ENCODE measurements at regions not wholly inside any gene's neighbourhood (a gene's known extent, or its start where the extent isn't known, plus 50 kb on each side); places are given as distances from the start of the nearest gene placed in this dataset.

DNA sequence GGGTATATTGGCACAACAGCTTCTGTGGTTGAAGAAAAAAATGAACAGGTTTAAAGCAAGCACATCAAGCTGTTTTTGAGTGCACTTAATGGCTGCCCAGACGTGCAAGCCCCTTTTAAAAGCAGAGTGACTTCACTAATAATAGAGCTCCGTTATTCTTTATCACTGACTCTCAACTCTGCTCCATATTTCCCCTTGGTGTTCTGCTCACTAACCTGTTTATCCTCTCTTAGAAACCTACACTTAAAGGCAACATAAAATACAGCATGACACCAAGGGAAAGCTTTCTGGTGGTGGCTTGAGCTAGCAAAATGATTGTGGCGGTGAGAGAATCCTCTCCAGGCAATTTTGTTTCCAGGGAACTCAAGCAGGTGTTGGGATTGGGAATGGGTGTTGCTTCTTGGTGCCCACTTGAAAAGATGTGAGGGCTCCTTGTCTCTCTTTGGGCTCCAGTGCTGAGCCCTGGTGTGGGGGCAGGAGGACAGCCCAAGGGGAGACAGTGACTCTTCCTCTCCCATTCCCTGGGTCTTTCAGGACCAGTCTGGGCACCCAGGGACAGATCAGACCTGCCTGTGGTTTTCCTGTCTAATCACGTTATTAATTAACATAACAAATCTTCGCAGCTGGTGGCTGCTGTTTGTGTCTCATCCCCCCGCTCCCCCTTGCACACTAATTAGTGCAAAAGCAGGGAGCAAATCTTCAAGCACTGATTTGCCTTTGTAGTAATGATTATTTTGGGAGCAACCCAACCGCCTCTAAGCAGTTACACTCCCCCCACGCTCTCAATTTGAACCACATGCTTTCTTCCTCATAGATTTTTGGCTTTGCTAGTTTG lies 289.4 kb upstream of the CXCR4 start:
- Histone ChIP-seq H3K27ac (ENCODE audit: low read depth, low read length) (no peak overlapping the region), H3K27me3 (ENCODE audit: insufficient read depth, low read length) (no peaks in the 10 kb centered on the region), H3K4me1 (ENCODE audit: insufficient read depth, low read length) (peaks cover 16% of the 10 kb centered on the region), H3K36me3 (ENCODE audit: insufficient read depth, low read length) (no peaks in the 10 kb centered on the region), H3K9ac (ENCODE audit: low read depth, low read length) (no peak overlapping the region), H3K9me3 (ENCODE audit: insufficient read depth, low read depth, low read length) (no peaks in the 10 kb centered on the region), H3K4me3 (ENCODE audit: low read length) (no peak overlapping the region)
- WGBS: 58% methylated on average over 6 of the region's 8 CpGs

DNA sequence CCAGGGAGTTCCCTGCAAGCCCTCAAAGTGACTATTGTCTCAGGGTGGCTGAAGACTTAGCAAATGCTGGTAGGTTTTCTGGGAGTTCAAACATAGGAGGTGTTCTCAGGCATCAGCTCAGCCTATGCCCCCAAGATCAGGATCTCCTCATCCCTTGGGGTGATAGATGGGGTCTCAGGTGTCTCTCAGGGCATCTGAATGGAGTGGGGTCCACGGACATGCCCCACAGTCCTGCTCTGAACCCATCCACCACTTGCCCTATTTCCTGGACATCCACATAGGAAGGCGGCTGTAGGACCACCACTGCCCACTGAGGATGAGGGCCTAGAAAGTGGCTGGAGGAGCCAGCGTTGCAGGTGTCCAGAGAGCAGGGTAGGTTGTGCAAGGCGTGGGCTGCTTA lies 287.0 kb upstream of the CXCR4 start:
- no peaks in the 10 kb centered on the region for H3K27me3 ChIP-seq (ENCODE audit: insufficient read depth, low read length)
- H3K9me3 ChIP-seq (ENCODE audit: insufficient read depth, low read depth, low read length): no peaks in the 10 kb centered on the region
- 91% methylated on average over 4 of the region's 4 CpGs for WGBS
- H3K4me1 ChIP-seq (ENCODE audit: insufficient read depth, low read length): peaks cover 16% of the 10 kb centered on the region
- H3K36me3 ChIP-seq (ENCODE audit: insufficient read depth, low read length): no peaks in the 10 kb centered on the region
- no peak overlapping the region for H3K9ac ChIP-seq (ENCODE audit: low read depth, low read length)
- H3K4me3 ChIP-seq (ENCODE audit: low read length): no peak overlapping the region
- H3K27ac ChIP-seq (ENCODE audit: low read depth, low read length): no peak overlapping the region

DNA sequence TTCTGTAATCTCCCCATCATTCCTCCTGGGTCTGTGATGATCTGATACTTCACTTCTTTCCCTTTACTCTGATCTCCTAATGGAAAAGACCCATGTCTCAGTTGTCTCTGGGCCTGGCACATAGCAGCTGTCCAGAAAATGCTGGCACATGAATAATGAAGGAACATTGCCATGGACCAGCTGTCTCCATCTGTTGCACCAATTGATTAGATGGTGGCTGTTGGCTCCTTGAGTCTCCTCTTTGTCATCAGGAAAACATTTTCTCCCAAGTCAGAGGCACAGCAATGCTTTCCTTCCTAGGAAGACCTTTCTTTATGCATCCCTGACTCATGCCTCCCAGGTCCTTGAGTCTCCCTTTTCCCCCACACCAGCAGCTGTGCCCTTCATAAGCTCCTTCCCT lies 286.2 kb upstream of the CXCR4 start:
- Histone ChIP-seq H3K9ac (ENCODE audit: low read depth, low read length) (no peak overlapping the region), H3K27me3 (ENCODE audit: insufficient read depth, low read length) (no peaks in the 10 kb centered on the region), H3K36me3 (ENCODE audit: insufficient read depth, low read length) (no peaks in the 10 kb centered on the region), H3K27ac (ENCODE audit: low read depth, low read length) (no peak overlapping the region), H3K9me3 (ENCODE audit: insufficient read depth, low read depth, low read length) (no peaks in the 10 kb centered on the region), H3K4me1 (ENCODE audit: insufficient read depth, low read length) (peaks cover 16% of the 10 kb centered on the region), H3K4me3 (ENCODE audit: low read length) (no peak overlapping the region)

DNA sequence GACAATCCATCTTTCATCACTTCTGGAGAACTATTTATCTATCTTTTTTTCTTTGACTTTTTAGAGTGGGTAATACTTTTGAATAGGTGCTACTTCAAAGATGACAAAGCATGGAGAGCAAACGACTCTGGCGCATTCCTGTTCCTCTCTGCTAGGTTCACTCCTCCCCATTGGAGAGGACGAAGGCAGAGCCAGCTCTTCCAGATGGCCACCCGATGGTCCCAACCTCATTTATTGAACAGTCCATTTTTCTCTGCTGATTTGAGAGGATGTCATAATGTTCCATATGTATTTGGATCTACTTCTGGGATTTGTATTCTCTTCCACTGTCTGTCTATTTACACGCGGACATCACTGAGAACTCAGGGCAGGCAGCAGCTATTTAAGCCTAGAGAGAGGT lies 284.3 kb upstream of the CXCR4 start:
- 92% methylated on average over 6 of the region's 6 CpGs for WGBS
- Histone ChIP-seq H3K9ac (ENCODE audit: low read depth, low read length) (no peak overlapping the region), H3K27me3 (ENCODE audit: insufficient read depth, low read length) (no peaks in the 10 kb centered on the region), H3K4me1 (ENCODE audit: insufficient read depth, low read length) (peaks cover 7% of the 10 kb centered on the region), H3K27ac (ENCODE audit: low read depth, low read length) (no peak overlapping the region), H3K36me3 (ENCODE audit: insufficient read depth, low read length) (no peaks in the 10 kb centered on the region), H3K4me3 (ENCODE audit: low read length) (no peak overlapping the region), H3K9me3 (ENCODE audit: insufficient read depth, low read depth, low read length) (no peaks in the 10 kb centered on the region)

DNA sequence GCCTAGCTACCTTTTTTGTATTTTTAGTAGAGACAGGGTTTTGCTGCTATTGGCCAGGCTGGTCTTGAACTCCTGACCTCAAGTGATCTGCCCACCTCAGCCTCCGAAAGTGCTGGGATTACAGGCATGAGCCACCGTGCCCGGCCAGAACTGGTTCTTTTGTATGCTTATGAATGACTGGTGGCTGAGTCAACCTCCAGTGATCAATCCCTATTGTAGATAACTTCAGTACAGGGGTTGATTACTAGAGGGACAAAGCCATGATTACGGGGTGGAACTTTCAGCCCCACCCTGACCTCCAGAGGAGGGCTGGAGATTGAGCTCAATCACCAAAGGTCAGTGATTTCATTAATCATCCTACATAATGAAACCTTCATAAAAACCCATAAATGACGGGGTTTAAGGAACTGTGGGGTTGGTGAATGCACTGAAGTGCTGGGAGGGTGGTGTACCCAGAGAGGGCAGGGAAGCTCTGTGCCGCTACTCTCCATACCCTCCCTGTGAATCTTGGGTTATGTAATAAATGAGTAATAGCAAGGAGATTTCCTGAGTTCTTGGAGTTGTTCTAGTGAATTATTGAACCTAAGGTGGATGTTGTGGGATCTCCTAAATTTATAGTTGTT lies 281.8 kb upstream of the CXCR4 start:
- H3K27ac ChIP-seq (ENCODE audit: low read depth, low read length): no peak overlapping the region
- H3K27me3 ChIP-seq (ENCODE audit: insufficient read depth, low read length): no peaks in the 10 kb centered on the region
- 87% methylated on average over 6 of the region's 6 CpGs for WGBS

DNA sequence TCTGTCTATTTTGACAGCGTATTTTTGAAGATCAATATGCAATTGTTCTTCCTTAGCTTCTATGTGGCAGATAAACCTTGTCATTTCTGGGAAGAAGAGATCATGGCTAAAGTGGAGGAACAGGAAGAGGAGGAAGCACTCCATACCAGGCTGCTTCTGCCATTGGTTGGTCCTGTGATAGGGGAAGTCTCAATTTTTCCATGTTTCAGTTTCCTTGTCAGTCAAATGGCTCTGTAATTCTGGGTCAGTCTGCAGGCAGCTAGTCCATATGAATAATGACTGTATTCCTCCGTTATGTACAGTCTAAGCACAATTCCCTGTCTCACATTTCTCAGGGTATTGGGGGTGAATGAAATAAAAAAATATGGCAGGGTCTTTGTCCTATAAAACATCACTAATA lies 277.6 kb upstream of the CXCR4 start:
- H3K4me1 ChIP-seq (ENCODE audit: insufficient read depth, low read length): no peaks in the 10 kb centered on the region
- 93% methylated on average over 2 of the region's 2 CpGs for WGBS
- no peak overlapping the region for H3K9ac ChIP-seq (ENCODE audit: low read depth, low read length)
- H3K27ac ChIP-seq (ENCODE audit: low read depth, low read length): no peak overlapping the region
- H3K27me3 ChIP-seq (ENCODE audit: insufficient read depth, low read length): no peaks in the 10 kb centered on the region
- H3K9me3 ChIP-seq (ENCODE audit: insufficient read depth, low read depth, low read length): no peaks in the 10 kb centered on the region
- no peaks in the 10 kb centered on the region for H3K36me3 ChIP-seq (ENCODE audit: insufficient read depth, low read length)
- no peak overlapping the region for H3K4me3 ChIP-seq (ENCODE audit: low read length)

More for the DNA sequence above, 281.8 kb upstream of the CXCR4 start:
- no peaks in the 10 kb centered on the region for H3K4me1 ChIP-seq (ENCODE audit: insufficient read depth, low read length)
- H3K36me3 ChIP-seq (ENCODE audit: insufficient read depth, low read length): no peaks in the 10 kb centered on the region
- H3K9ac ChIP-seq (ENCODE audit: low read depth, low read length): no peak overlapping the region
- no peak overlapping the region for H3K4me3 ChIP-seq (ENCODE audit: low read length)
- H3K9me3 ChIP-seq (ENCODE audit: insufficient read depth, low read depth, low read length): no peaks in the 10 kb centered on the region

DNA sequence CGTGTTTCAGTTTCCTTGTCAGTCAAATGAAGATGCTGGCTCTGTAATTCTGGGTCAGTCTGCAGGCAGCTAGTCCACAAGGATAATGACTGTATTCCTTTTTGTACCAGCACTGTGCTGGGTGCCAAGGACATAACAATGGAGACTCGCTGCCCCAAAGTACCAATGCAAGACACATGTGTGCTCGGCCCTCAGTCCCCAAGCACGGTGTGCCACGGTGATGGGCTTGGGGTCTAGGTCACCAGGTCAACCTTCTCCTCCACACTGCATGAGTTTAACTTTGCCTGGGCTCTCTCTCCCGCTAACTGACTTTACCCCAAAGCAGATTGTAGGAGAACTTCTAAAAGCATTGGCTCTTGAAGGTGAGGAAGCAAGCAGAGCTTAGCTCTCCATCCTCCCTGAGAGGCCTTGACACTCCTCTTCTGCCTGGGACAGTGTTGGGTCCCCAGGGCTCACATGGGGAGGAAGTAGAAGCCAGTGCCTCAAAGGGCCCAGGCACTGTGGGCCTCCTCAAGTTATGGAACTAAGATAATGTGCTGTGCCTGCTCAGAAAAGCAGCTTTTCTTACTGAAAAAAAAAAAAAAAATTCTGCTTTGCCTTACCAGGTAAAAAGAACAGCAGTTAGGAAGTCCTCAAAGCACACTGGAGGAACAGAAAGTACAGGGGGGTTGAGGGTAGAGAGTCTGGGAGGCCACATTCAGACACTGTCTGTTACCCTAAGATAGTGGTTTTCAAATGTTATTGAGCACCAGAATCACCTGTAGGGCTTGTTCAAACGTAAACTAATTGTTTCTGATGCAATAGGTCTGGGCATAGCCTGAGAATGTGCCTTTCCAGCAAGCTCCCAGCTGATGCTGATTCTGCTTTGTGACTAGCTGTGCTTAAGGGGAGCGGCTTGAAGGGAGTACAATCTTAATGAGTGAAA lies 276.4 kb upstream of the CXCR4 start:
- Histone ChIP-seq H3K27ac (ENCODE audit: low read depth, low read length) (no peak overlapping the region), H3K4me1 (ENCODE audit: insufficient read depth, low read length) (no peaks in the 10 kb centered on the region), H3K4me3 (ENCODE audit: low read length) (no peak overlapping the region), H3K9me3 (ENCODE audit: insufficient read depth, low read depth, low read length) (no peaks in the 10 kb centered on the region), H3K36me3 (ENCODE audit: insufficient read depth, low read length) (no peaks in the 10 kb centered on the region), H3K9ac (ENCODE audit: low read depth, low read length) (no peak overlapping the region), H3K27me3 (ENCODE audit: insufficient read depth, low read length) (no peaks in the 10 kb centered on the region)
- 86% methylated on average over 8 of the region's 8 CpGs for WGBS

DNA sequence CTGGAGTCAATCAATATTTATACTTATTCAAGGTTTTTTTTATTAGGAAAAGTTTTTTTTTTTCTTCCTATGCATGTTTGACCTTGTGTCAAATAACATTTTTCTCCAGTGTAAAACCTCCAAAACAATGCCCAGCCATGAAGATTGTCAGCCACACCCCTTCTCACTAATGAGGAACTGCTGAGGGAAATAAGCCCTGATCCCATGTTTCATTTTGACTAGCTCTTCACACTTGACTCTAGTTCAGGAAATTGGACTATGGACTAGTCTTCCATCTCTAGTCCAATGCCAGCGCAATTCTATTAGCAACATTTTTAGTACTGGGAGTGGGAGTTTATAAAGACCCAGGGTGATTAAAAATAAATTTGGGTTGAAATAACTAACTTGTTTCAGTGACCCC lies 275.6 kb upstream of the CXCR4 start:
- H3K9me3 ChIP-seq (ENCODE audit: insufficient read depth, low read depth, low read length): no peaks in the 10 kb centered on the region
- 90% methylated on average over 1 of the region's 1 CpG for WGBS

DNA sequence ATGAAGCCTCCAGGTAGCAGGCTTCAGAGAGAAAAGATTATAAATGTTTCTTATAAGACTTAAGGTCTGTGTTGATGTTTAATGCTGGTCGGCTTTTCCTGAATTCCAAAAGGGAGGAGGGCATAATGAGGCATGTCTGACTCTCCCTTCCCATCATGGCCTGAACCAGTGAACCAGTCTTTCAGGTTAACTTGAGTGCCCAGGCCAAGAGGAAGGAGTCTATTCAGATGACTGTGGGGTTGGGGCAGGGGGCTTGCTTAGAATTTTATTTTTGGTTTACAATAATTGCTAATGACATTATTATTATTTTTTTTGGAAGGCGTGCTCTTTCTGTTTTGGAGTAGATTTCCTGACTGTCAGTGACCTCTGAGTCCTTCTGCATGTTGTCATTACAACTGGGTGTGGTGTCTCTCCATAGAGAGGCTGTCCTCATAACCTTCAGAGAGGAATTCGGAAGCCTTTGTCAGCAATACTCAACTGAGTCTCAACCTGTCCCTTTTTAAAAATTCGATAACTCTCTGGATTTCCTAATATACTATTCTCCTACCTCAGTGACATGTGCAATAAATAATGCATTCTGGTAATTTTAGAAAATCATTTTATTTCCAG lies 275.1 kb upstream of the CXCR4 start:
- WGBS: 92% methylated on average over 4 of the region's 4 CpGs
- Histone ChIP-seq H3K36me3 (ENCODE audit: insufficient read depth, low read length) (no peaks in the 10 kb centered on the region), H3K9me3 (ENCODE audit: insufficient read depth, low read depth, low read length) (no peaks in the 10 kb centered on the region), H3K9ac (ENCODE audit: low read depth, low read length) (no peak overlapping the region), H3K4me1 (ENCODE audit: insufficient read depth, low read length) (peaks cover 3% of the 10 kb centered on the region; the same call in 1 of the 2 replicates), H3K27ac (ENCODE audit: low read depth, low read length) (no peak overlapping the region), H3K4me3 (ENCODE audit: low read length) (no peak overlapping the region), H3K27me3 (ENCODE audit: insufficient read depth, low read length) (no peaks in the 10 kb centered on the region)

More for the DNA sequence above, 275.6 kb upstream of the CXCR4 start:
- Histone ChIP-seq H3K27ac (ENCODE audit: low read depth, low read length) (no peak overlapping the region), H3K4me3 (ENCODE audit: low read length) (no peak overlapping the region), H3K9ac (ENCODE audit: low read depth, low read length) (no peak overlapping the region), H3K36me3 (ENCODE audit: insufficient read depth, low read length) (no peaks in the 10 kb centered on the region), H3K4me1 (ENCODE audit: insufficient read depth, low read length) (peaks cover 2% of the 10 kb centered on the region; the same call in 1 of the 2 replicates), H3K27me3 (ENCODE audit: insufficient read depth, low read length) (no peaks in the 10 kb centered on the region)

DNA sequence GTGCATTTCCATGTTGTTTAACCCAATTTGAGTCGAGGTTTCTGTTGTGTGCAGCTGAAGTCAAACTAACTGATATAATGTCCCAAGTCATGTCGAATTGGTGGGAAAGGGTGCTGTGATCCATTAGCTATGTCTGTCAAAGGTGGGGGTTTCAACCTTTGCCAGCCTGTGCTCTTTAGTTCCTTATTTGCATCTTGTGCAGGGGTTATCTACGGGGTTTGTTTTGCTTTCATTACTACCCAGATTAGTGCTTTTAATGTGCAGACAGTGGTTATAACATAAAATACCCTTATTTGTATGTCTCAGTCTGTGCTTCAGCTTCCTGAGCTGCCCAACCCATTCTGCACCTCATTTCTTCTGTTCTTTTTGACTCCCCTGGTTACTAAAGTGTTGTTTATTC lies 271.9 kb upstream of the CXCR4 start:
- H3K4me3 ChIP-seq (ENCODE audit: low read length): no peak overlapping the region
- no peaks in the 10 kb centered on the region for H3K9me3 ChIP-seq (ENCODE audit: insufficient read depth, low read depth, low read length)
- H3K9ac ChIP-seq (ENCODE audit: low read depth, low read length): no peak overlapping the region
- whole genome bisulfite sequencing: 88% methylated on average over 3 of the region's 3 CpGs
- no peaks in the 10 kb centered on the region for H3K36me3 ChIP-seq (ENCODE audit: insufficient read depth, low read length)
- H3K4me1 ChIP-seq (ENCODE audit: insufficient read depth, low read length): peaks cover 3% of the 10 kb centered on the region; the same call in 1 of the 2 replicates
- no peak overlapping the region for H3K27ac ChIP-seq (ENCODE audit: low read depth, low read length)
- H3K27me3 ChIP-seq (ENCODE audit: insufficient read depth, low read length): no peaks in the 10 kb centered on the region
